ENCODE measurements at regions not wholly inside any gene's neighbourhood (a gene's known extent, or its start where the extent isn't known, plus 50 kb on each side); places are given as distances from the start of the nearest gene placed in this dataset.

DNA sequence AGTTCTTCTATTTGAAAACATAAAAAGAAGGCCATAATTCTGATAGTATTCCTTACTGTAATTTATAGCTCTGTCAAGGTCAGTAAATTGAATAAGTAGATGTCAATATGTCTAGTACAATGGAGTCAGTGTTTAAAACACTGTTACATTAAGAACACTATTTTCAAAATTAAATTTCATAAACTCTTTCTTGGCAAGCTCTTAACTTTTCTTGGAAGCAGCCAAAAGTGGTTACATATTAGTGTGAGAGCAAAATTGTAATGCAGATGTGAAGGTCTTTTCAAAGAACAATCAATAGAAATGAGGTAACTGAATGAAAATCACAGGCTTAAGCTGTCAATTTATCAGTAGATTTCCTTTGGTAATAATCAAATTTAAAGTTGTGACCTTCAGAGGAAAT, 722.4 kb upstream of the NOVA1 start:
- no peak for ATAC-seq (ENCODE audit: low read depth)
- no peaks in the 10 kb centered on the region for H3K27me3 ChIP-seq (replicated peaks in 1 of 4; ENCODE audit: control extremely low read depth in 1 of 4, control insufficient read depth in 3 of 4, insufficient read depth in 4 of 4, low read length in 3 of 4)

GRCh38 chr14:27327095-27327494, 729.3 kb upstream of the NOVA1 start:
- no peak overlapping the region for H3K27ac ChIP-seq (ENCODE audit: low read length in 2 of 2)
- TF ChIP-seq CTCF (IDR thresholded peaks at IDR 0.05), result no peak
- no peak for TF ChIP-seq EZH2 (IDR thresholded peaks at IDR 0.05; ENCODE audit: borderline replicate concordance, insufficient read depth, low read depth, low read length, poor library complexity, severe bottlenecking)
- no peak for ATAC-seq (ENCODE audit: low read depth)
- no peak for DNase-seq
- H3K4me1 ChIP-seq (ENCODE audit: control insufficient read depth in 2 of 2, insufficient read depth in 2 of 2, low read length in 2 of 2), result no peaks in the 10 kb centered on the region
- no peak overlapping the region for H3K4me2 ChIP-seq (replicated peaks; ENCODE audit: low read depth, low read length, poor library complexity, severe bottlenecking)
- no peak overlapping the region for H3K9ac ChIP-seq (ENCODE audit: low read length)
- H3K27me3 ChIP-seq (replicated peaks in 1 of 4; ENCODE audit: control extremely low read depth in 1 of 4, control insufficient read depth in 3 of 4, insufficient read depth in 4 of 4, low read length in 3 of 4), result no peaks in the 10 kb centered on the region
- H3K9me3 ChIP-seq (ENCODE audit: control extremely low read depth in 1 of 3, control insufficient read depth in 2 of 3, insufficient read depth in 1 of 3, low read length in 2 of 3), result peaks cover 2 to 3% (median 3%) of the 10 kb centered on the region in 3 donors
- Mint-ChIP-seq H3K4me1 (no peaks in the 10 kb centered on the region), H3K4me3 (no peak overlapping the region), H3K9me3 (ENCODE audit: insufficient read depth) (peaks cover 3% of the 10 kb centered on the region), H3K27ac (no peak overlapping the region), H3K27me3 (no peaks in the 10 kb centered on the region)
- H3K36me3 ChIP-seq (replicated peaks in 1 of 2; ENCODE audit: control extremely low read depth in 1 of 2, control insufficient read depth in 1 of 2, extremely low read depth in 1 of 2, insufficient read depth in 2 of 2, low read length in 1 of 2), result no peaks in the 10 kb centered on the region
- H3K79me2 ChIP-seq (ENCODE audit: control insufficient read depth, insufficient read depth, low read length), result no peaks in the 10 kb centered on the region
- no peak overlapping the region for H3K4me3 ChIP-seq (ENCODE audit: control extremely low read depth in 1 of 5, extremely low read depth in 1 of 5, insufficient read depth in 1 of 5, low read depth in 2 of 5, low read length in 4 of 5)
- no CpG with 5 or more reads among the region's 3 CpGs for whole genome bisulfite sequencing (ENCODE audit: insufficient coverage)
- intact Hi-C loops (cut with micrococcal nuclease), result no loop called here
- CTCF ChIA-PET, result no interaction called here
- H4K20me1 ChIP-seq (ENCODE audit: control insufficient read depth, insufficient read depth, low read length, poor library complexity, severe bottlenecking), result no peaks in the 10 kb centered on the region
- POLR2A ChIA-PET, result no interaction called here
- H2AFZ ChIP-seq (ENCODE audit: insufficient read depth, low read depth, low read length, poor library complexity, severe bottlenecking), result no peak overlapping the region

More for the DNA sequence above, 722.4 kb upstream of the NOVA1 start:
- Histone ChIP-seq H3K79me2 (ENCODE audit: control insufficient read depth, insufficient read depth, low read length) (no peaks in the 10 kb centered on the region), H3K9me3 (ENCODE audit: control extremely low read depth in 1 of 3, control insufficient read depth in 2 of 3, insufficient read depth in 1 of 3, low read length in 2 of 3) (peaks cover 0 to 3% (median 2%) of the 10 kb centered on the region in 3 donors), H3K4me2 (replicated peaks; ENCODE audit: low read depth, low read length, poor library complexity, severe bottlenecking) (no peak overlapping the region), H3K4me3 (ENCODE audit: control extremely low read depth in 1 of 5, extremely low read depth in 1 of 5, insufficient read depth in 1 of 5, low read depth in 2 of 5, low read length in 4 of 5) (no peak overlapping the region), H3K4me1 (ENCODE audit: control insufficient read depth in 2 of 2, insufficient read depth in 2 of 2, low read length in 2 of 2) (no peaks in the 10 kb centered on the region), H3K27ac (ENCODE audit: low read length in 2 of 2) (no peak overlapping the region), H4K20me1 (ENCODE audit: control insufficient read depth, insufficient read depth, low read length, poor library complexity, severe bottlenecking) (no peaks in the 10 kb centered on the region), H3K9ac (ENCODE audit: low read length) (no peak overlapping the region), H2AFZ (ENCODE audit: insufficient read depth, low read depth, low read length, poor library complexity, severe bottlenecking) (no peak overlapping the region), H3K36me3 (replicated peaks in 1 of 2; ENCODE audit: control extremely low read depth in 1 of 2, control insufficient read depth in 1 of 2, extremely low read depth in 1 of 2, insufficient read depth in 2 of 2, low read length in 1 of 2) (no peaks in the 10 kb centered on the region)
- ChIA-PET CTCF (no interaction called here), POLR2A (no interaction called here)
- TF ChIP-seq EZH2 (IDR thresholded peaks at IDR 0.05; ENCODE audit: borderline replicate concordance, insufficient read depth, low read depth, low read length, poor library complexity, severe bottlenecking) (no peak), CTCF (IDR thresholded peaks at IDR 0.05) (no peak)
- no peak for DNase-seq
- Mint-ChIP-seq H3K27ac (no peak overlapping the region), H3K4me3 (no peak overlapping the region), H3K27me3 (no peaks in the 10 kb centered on the region), H3K9me3 (ENCODE audit: insufficient read depth) (peaks cover 2% of the 10 kb centered on the region), H3K4me1 (no peaks in the 10 kb centered on the region)
- intact Hi-C loops (cut with micrococcal nuclease), result no loop called here
